Heart left ventricle (tissue), 16 donors: ENCODE measurements at regions not wholly inside any gene's neighbourhood (a gene's known extent, or its start where the extent isn't known, plus 50 kb on each side); places are given as distances from the start of the nearest gene placed in this dataset.

Experiments used
- ATAC-seq, 4 donors: fragments of 200-7000 bp; cut with Tn5 transposase; one replicate each; pipeline ENCODE4 v1.9.1; 2020 to 2022; ENCODE audit warnings: moderate library complexity in 4 of 4, mild to moderate bottlenecking in 3 of 4, moderate number of reproducible peaks in 1 of 4
- DNase-seq, 5 donors: peaks; one replicate each; pipeline ENCODE4 v3.0.0-alpha.2; 2020
- H3K27ac ChIP-seq, 12 donors: fragments of 200-600 bp; sonication (generic) in 4 of 12; one replicate each; pipeline versions ENCODE4 v1.5.0 to v1.8.0; 2016 to 2022; ENCODE audit warnings: mild to moderate bottlenecking in 2 of 12
- H3K27me3 ChIP-seq, 9 donors: fragments of 200-600 bp; sonication (generic) in 2 of 9; one replicate each; pipeline versions ENCODE4 v1.5.1 to v1.8.0; 2016 to 2022; ENCODE audit warnings: mild to moderate bottlenecking in 3 of 9
- H3K36me3 ChIP-seq, 9 donors: fragments of 200-600 bp; sonication (generic) in 2 of 9; one replicate each; pipeline versions ENCODE4 v1.5.0 to v1.8.0; 2018 to 2022; ENCODE audit warnings: mild to moderate bottlenecking in 2 of 9
- H3K4me1 ChIP-seq, 12 donors: fragments of 200-600 bp; sonication (generic) in 4 of 12; one replicate each; pipeline versions ENCODE4 v1.5.0 to v1.8.0; 2016 to 2022; ENCODE audit warnings: mild to moderate bottlenecking in 3 of 12
- H3K4me3 ChIP-seq, 12 donors: fragments of 200-600 bp; sonication (generic) in 4 of 12; one replicate each; pipeline versions ENCODE4 v1.5.0 to v1.8.0; 2017 to 2022; ENCODE audit warnings: mild to moderate bottlenecking in 9 of 12, moderate library complexity in 4 of 12
- H3K9me3 ChIP-seq, 12 donors: fragments of 200-600 bp; sonication (generic) in 4 of 12; one replicate each; pipeline versions ENCODE4 v1.5.0 to v1.8.0; 2016 to 2022; ENCODE audit warnings: mild to moderate bottlenecking in 1 of 12
- POLR2A ChIP-seq, 2 donors: fragments of 450-650 bp; IDR thresholded peaks; one replicate each; pipeline ENCODE4 v1.6.1; 2017; ENCODE audit warnings: antibody characterized with exemption in 2 of 2, mild to moderate bottlenecking in 2 of 2, moderate library complexity in 2 of 2
- WGBS, 4 donors: extraction: QIAGEN DNeasy Blood & Tissue Kit in 2 of 4; methylation state at CpG; one replicate each; pipeline versions ENCODE4 v1.1.5 to v1.1.7; 2013 to 2018; 5-methylcytosine and 5-hydroxymethylcytosine counted together
- intact Hi-C, 10 donors: fragments of 100-400 bp; cut with DNase I; formaldehyde crosslinking; loops; one replicate each; pipeline versions ENCODE4 v1.11.1 to v1.14.2; 2022
- TF ChIP-seq, protein P1 (sequence below), 12 donors: fragments of 200-600 bp; sonication (generic) in 4 of 12; IDR thresholded peaks; one replicate each; pipeline versions ENCODE4 v1.5.0 to v1.8.0; 2018 to 2022; ENCODE audit warnings: antibody characterized with exemption in 12 of 12, mild to moderate bottlenecking in 5 of 12
- donor health status: ischemic (EF 13 %, LVEDD 7.1; RV severe dilation, severe dysfunction).
- donor health status: healthy with polysubstance abuse.
- donor health status: DM: no; HTN: yes; CAD: no.
- donor health status: DM: no; HTN: no; CAD: no.
- donor health status: ischemic (EF 25% LVEDD 6.9; RV normal size, moderate dysfunction).
- donor health status: ischemic (EF 25% LVEDD 5.7; RV mildly dilated, moderate dysfunction).
- donor health status: healthy.
- donor health status: DM: yes; HTN: yes; CAD: no.
- donor health status: ischemic (EF 35%, LVEDD 5.7; RV mildly dilated, moderate dysfunction).
- donor health status: nonischemic (EF 11% LVEDD 7.7; RV severe dilation, severe dysfunction).
- donor health status: DM: yes; HTN: yes; CAD: no.
- donor health status: PGD.
- donor health status: ischemic (EF 29% LVEDD 5.4; RV normal size, mild dysfunction).
- donor health status: nonischemic (EF 23%, LVEDD 6.1; RV moderate dilation, normal function).

DNA sequence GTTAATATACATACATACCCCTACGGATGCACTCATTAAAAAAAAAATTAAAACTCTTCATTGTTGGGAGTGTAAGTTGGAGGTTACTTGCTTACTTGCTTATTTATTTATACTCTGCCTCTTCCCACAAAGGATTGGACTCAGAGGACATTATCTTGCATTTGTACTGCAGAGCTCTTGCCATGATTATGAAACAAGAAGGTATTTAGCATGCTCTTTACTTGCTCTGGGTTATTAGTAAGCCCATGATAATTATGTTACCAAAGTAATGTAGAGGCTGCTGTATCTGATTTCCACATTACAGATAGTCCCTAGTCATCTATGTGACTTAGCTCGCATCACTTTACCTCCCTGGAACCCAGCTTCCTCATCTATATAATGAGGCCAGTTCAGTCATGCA, 355.1 kb upstream of the PTBP2 start:
- intact Hi-C loops: no loop called here
- Histone ChIP-seq H3K4me3 (no peak overlapping the region), H3K9me3 (no peaks in the 10 kb centered on the region), H3K36me3 (no peaks in the 10 kb centered on the region), H3K27ac (no peak overlapping the region), H3K27me3 (no peaks in the 10 kb centered on the region), H3K4me1 (peaks cover 0 to 11% (median 0%) of the 10 kb centered on the region in 12 donors)
- ATAC-seq (no peak), DNase-seq (no peak)
- WGBS, 4 donors: 90 to 95% (median 93%) methylated on average over 2 of the region's 2 CpGs
- TF ChIP-seq POLR2A (IDR thresholded peaks at IDR 0.05): no peak
- TF ChIP-seq, protein P1, sequence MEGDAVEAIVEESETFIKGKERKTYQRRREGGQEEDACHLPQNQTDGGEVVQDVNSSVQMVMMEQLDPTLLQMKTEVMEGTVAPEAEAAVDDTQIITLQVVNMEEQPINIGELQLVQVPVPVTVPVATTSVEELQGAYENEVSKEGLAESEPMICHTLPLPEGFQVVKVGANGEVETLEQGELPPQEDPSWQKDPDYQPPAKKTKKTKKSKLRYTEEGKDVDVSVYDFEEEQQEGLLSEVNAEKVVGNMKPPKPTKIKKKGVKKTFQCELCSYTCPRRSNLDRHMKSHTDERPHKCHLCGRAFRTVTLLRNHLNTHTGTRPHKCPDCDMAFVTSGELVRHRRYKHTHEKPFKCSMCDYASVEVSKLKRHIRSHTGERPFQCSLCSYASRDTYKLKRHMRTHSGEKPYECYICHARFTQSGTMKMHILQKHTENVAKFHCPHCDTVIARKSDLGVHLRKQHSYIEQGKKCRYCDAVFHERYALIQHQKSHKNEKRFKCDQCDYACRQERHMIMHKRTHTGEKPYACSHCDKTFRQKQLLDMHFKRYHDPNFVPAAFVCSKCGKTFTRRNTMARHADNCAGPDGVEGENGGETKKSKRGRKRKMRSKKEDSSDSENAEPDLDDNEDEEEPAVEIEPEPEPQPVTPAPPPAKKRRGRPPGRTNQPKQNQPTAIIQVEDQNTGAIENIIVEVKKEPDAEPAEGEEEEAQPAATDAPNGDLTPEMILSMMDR (IDR thresholded peaks at IDR 0.05): no peak

DNA sequence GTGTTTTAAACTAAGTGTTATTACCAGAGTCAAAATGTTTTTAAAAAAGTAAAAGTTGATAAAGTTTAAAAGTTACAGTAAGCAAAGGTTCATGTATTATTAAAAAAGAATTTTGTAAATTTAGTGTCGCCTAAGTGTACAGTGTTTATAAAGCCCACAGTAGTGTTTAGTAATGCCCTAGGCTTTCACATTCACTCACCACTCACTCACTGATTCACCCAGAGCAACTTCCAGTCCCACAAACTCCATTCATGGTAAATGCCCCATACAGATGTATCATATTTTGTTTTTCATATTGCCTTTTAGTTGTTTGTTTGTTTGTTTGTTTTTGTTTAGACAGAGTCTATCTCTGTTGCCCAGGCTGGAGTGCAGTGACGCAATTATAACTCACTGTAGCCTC, 353.8 kb upstream of the PTBP2 start:
- no peak for ATAC-seq
- Histone ChIP-seq H3K27me3 (no peaks in the 10 kb centered on the region), H3K36me3 (no peaks in the 10 kb centered on the region), H3K4me1 (peaks cover 0 to 11% (median 0%) of the 10 kb centered on the region in 12 donors), H3K27ac (no peak overlapping the region), H3K9me3 (no peaks in the 10 kb centered on the region), H3K4me3 (no peak overlapping the region)
- 93 to 99% (median 97%) methylated on average over 2 of the region's 2 CpGs for WGBS, 4 donors
- TF ChIP-seq, protein P1 (IDR thresholded peaks at IDR 0.05): no peak
- no peak for TF ChIP-seq POLR2A (IDR thresholded peaks at IDR 0.05)
- intact Hi-C loops: no loop called here
- DNase-seq: no peak

DNA sequence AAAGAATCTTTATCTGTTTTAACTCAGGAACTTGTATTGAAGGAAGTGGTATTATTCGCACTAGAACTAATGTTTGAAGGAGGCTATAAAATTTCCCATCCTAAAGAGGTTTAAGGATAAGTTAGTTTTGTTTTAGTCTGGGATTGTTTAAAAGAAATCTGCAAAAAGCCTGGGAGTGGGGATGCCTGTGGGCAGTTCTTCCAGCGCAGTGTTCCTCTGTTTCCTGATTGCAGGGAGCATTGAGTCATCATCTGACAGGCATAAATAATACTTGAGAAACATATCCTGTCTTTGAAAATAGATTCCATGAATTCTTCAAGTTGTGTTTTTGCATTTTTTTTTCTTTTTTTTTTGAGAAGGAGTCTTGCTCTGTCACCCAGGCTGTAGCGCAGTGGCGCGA, 350.8 kb upstream of the PTBP2 start:
- DNase-seq (no peak), ATAC-seq (no peak)
- Histone ChIP-seq H3K27me3 (no peaks in the 10 kb centered on the region), H3K27ac (no peak overlapping the region), H3K36me3 (no peaks in the 10 kb centered on the region), H3K9me3 (no peaks in the 10 kb centered on the region), H3K4me3 (no peak overlapping the region), H3K4me1 (no peaks in the 10 kb centered on the region)
- WGBS, 4 donors: 46 to 66% (median 51%) methylated on average over 5 of the region's 5 CpGs
- no peak for TF ChIP-seq POLR2A (IDR thresholded peaks at IDR 0.05)
- TF ChIP-seq, protein P1 (IDR thresholded peaks at IDR 0.05): no peak
- intact Hi-C loops: loop anchor here in 1 of 10 donors (2.0 kb wide), 1 partner anchor 52 kb away; no protein-coding TSS in a partner anchor

DNA sequence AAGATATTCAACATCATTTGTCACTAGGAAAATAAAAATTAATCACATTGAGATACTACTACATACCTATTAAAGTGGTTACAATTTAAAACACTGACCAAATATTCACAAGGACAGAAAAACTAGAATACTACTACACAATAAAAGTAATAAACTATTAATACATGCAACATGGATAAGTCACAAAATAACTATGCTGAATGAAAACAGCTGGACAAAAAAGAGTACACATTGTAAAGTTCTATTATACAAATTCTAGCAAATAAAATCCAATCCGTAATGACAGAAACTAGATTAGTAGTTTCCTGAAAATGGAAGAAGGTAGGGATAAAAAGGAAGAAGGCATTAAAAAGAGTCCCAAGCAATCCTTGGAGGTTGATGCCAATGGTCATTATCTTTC, 348.7 kb upstream of the PTBP2 start:
- no peaks in the 10 kb centered on the region for H3K9me3 ChIP-seq
- H3K4me1 ChIP-seq: no peaks in the 10 kb centered on the region
- H3K36me3 ChIP-seq: no peaks in the 10 kb centered on the region
- TF ChIP-seq, protein P1 (IDR thresholded peaks at IDR 0.05): no peak
- TF ChIP-seq POLR2A (IDR thresholded peaks at IDR 0.05): no peak
- no peaks in the 10 kb centered on the region for H3K27me3 ChIP-seq
- DNase-seq: no peak
- no peak overlapping the region for H3K27ac ChIP-seq
- WGBS, 4 donors: 81 to 91% (median 86%) methylated on average over 1 of the region's 1 CpG
- no peak for ATAC-seq
- no peak overlapping the region for H3K4me3 ChIP-seq
- intact Hi-C loops: no loop called here
